Neuronal stem cell (in vitro differentiated cells): ENCODE measurements at regions not wholly inside any gene's neighbourhood (a gene's known extent, or its start where the extent isn't known, plus 50 kb on each side); places are given as distances from the start of the nearest gene placed in this dataset.

ENCODE experiments used
- DNase-seq: peaks from one replicate; pipeline ENCODE4 v3.0.0-alpha.2; 2013; ENCODE audit warnings: low spot score
- H2AFZ ChIP-seq: one replicate; pipeline ENCODE4 v1.6.1; 2013; ENCODE audit warnings: mild to moderate bottlenecking, low read length, inconsistent platforms
- H2AK5ac ChIP-seq: 2 replicates; pipeline ENCODE4 v1.6.1; 2013; ENCODE audit warnings: low read depth, mild to moderate bottlenecking, inconsistent platforms, low read length, moderate library complexity, mixed read lengths
- H2BK120ac ChIP-seq: 2 replicates; pipeline ENCODE4 v1.6.1; 2013; ENCODE audit warnings: low read depth, mild to moderate bottlenecking, inconsistent platforms, low read length, moderate library complexity, mixed read lengths
- H2BK12ac ChIP-seq: one replicate; pipeline ENCODE4 v1.6.1; 2013; ENCODE audit warnings: low read length, inconsistent platforms
- H2BK15ac ChIP-seq: 2 replicates; pipeline ENCODE4 v1.6.1; 2013; ENCODE audit warnings: mild to moderate bottlenecking, low read length, inconsistent platforms, mixed read lengths
- H2BK5ac ChIP-seq: one replicate; pipeline ENCODE4 v1.6.1; 2013; ENCODE audit warnings: inconsistent platforms, mild to moderate bottlenecking, low read length, moderate library complexity
- H3K14ac ChIP-seq: one replicate; pipeline ENCODE4 v1.6.1; 2013; ENCODE audit warnings: low read length, inconsistent platforms
- H3K18ac ChIP-seq: 2 replicates; pipeline ENCODE4 v1.6.1; 2013; ENCODE audit warnings: low read length, inconsistent platforms
- H3K23ac ChIP-seq: 2 replicates; pipeline ENCODE4 v1.6.1; 2013; ENCODE audit warnings: low read depth, mild to moderate bottlenecking, mixed read lengths, low read length, inconsistent platforms; ENCODE audit not compliant: poor library complexity
- H3K27ac ChIP-seq: replicated peaks from 3 replicates; pipeline ENCODE4 v1.5.1; 2013; ENCODE audit warnings: low read length, inconsistent platforms
- H3K27me3 ChIP-seq, 3 experiments: 2 replicates each; pipeline ENCODE4 v1.6.1; 2013; ENCODE audit warnings: low read length in 3 of 3, mild to moderate bottlenecking in 2 of 3, inconsistent platforms in 1 of 3, low read depth in 1 of 3, mixed read lengths in 1 of 3, moderate library complexity in 1 of 3; ENCODE audit not compliant: control insufficient read depth in 3 of 3, insufficient read depth in 3 of 3
- H3K36me3 ChIP-seq, 2 donors: replicated peaks in 1 of 2; 2 replicates each; pipeline ENCODE4 v1.6.1; 2013; ENCODE audit warnings: low read length in 2 of 2; ENCODE audit not compliant: control insufficient read depth in 2 of 2, insufficient read depth in 2 of 2
- H3K4ac ChIP-seq: 2 replicates; pipeline ENCODE4 v1.6.1; 2013; ENCODE audit warnings: inconsistent platforms, mild to moderate bottlenecking, low read length, moderate library complexity
- H3K4me1 ChIP-seq, 2 donors: 1 replicate in 1 of 2; 2 replicates in 1 of 2; pipeline ENCODE4 v1.6.1; 2013; ENCODE audit warnings: low read length in 2 of 2, low read depth in 1 of 2; ENCODE audit not compliant: control insufficient read depth in 2 of 2, insufficient read depth in 1 of 2
- H3K4me2 ChIP-seq: one replicate; pipeline ENCODE4 v1.6.1; 2013; ENCODE audit warnings: mild to moderate bottlenecking, low read length, inconsistent platforms; ENCODE audit not compliant: insufficient read depth, poor library complexity, severe bottlenecking
- H3K4me3 ChIP-seq, 2 donors: 2 replicates each; pipeline ENCODE4 v1.5.1; 2013; ENCODE audit warnings: low read length in 2 of 2, mild to moderate bottlenecking in 2 of 2, inconsistent platforms in 1 of 2, moderate library complexity in 1 of 2
- H3K79me1 ChIP-seq: one replicate; pipeline ENCODE4 v1.6.1; 2013; ENCODE audit warnings: low read depth, mild to moderate bottlenecking, inconsistent platforms, low read length, moderate library complexity
- H3K9ac ChIP-seq: one replicate; pipeline ENCODE4 v1.6.1; 2013; ENCODE audit warnings: mild to moderate bottlenecking, low read depth, low read length, inconsistent platforms; ENCODE audit not compliant: poor library complexity
- H3K9me3 ChIP-seq, 2 donors: replicated peaks in 1 of 2; 2 replicates each; pipeline versions ENCODE3 to v1.6.1; 2013; ENCODE audit warnings: low read length in 2 of 2, mild to moderate bottlenecking in 2 of 2, inconsistent platforms in 1 of 2, low read depth in 1 of 2, mixed read lengths in 1 of 2, moderate library complexity in 1 of 2; ENCODE audit not compliant: control insufficient read depth in 2 of 2, insufficient read depth in 1 of 2
- H4K8ac ChIP-seq: one replicate; pipeline ENCODE4 v1.6.1; 2013; ENCODE audit warnings: low read depth, mild to moderate bottlenecking, inconsistent platforms, low read length, moderate library complexity
- H4K91ac ChIP-seq: one replicate; pipeline ENCODE4 v1.6.1; 2013; ENCODE audit warnings: low read length, low read depth, mild to moderate bottlenecking, inconsistent platforms; ENCODE audit not compliant: poor library complexity
- WGBS, 2 donors: extraction: QIAGEN DNeasy Blood & Tissue Kit; methylation state at CpG; one replicate each; pipeline ENCODE4 v1.1.7; 2013; ENCODE audit warnings: missing lambda C conversion rate in 2 of 2, mixed read lengths in 1 of 2; ENCODE audit not compliant: insufficient read length in 2 of 2, insufficient replicate concordance in 1 of 2; ENCODE audit errors: extremely low coverage in 2 of 2; 5-methylcytosine and 5-hydroxymethylcytosine counted together

DNA sequence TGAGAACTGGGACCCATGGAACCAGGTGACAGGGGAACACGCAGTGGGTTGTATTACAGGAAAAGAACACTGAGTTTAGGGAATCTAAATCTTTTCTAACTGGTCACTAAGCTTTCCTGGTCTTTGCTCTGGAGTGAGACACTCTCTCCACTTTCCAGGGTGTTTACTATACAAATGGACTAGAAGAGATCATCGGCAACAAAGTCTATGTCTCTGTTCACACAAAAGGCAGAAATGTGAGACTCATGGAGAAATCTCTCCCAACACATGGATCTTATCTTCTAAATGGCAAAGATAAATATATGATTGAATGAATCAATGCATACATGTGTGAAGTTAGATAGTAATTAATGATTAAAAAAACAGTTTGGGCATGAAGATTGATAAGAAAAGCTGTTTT, 101.6 kb upstream of the DPT start:
- Histone ChIP-seq H3K18ac (no peak overlapping the region), H2BK120ac (no peak overlapping the region), H3K9me3 (no peaks in the 10 kb centered on the region), H3K9ac (no peak overlapping the region), H3K27me3 (no peaks in the 10 kb centered on the region), H2BK5ac (no peak overlapping the region), H3K36me3 (no peaks in the 10 kb centered on the region), H2AK5ac (no peak overlapping the region), H4K8ac (no peak overlapping the region), H3K14ac (no peak overlapping the region), H3K4ac (no peak overlapping the region), H3K27ac (no peak overlapping the region), H3K4me2 (no peak overlapping the region), H3K23ac (no peak overlapping the region), H2AFZ (no peak overlapping the region), H3K4me3 (no peak overlapping the region), H4K91ac (no peak overlapping the region), H2BK15ac (no peak overlapping the region), H3K4me1 (peaks cover 0 to 6% of the 10 kb centered on the region in 2 donors), H3K79me1 (no peaks in the 10 kb centered on the region), H2BK12ac (no peak overlapping the region)
- DNase-seq, result no peak
- WGBS, 2 donors, result no CpG with 5 or more reads among the region's 2 CpGs

DNA sequence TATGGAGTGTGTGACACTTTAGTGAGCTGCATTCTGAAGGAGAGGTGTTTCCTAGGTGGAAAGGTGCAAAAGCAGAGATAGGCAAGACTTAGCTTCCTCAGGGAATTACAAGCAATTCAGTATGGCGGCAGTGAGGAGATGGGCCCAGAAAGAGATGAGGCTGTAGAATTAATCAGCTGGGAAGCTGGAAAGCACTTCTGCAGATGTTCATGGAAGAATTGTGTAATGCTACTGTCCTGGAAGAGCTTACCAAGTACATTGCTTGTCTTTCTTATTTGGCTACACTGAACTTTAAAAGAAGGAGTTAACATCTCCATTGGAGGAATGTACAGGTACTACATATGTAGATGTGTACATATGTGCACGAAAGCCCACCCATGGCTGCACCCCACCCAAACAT, 103.7 kb upstream of the DPT start:
- Histone ChIP-seq H2AK5ac (no peak overlapping the region), H3K27ac (no peak overlapping the region), H4K8ac (no peak overlapping the region), H2BK120ac (no peak overlapping the region), H3K4me3 (no peak overlapping the region), H3K79me1 (no peaks in the 10 kb centered on the region), H3K9me3 (no peaks in the 10 kb centered on the region), H3K27me3 (no peaks in the 10 kb centered on the region), H3K14ac (no peak overlapping the region), H2BK5ac (no peak overlapping the region), H3K23ac (no peak overlapping the region), H3K4ac (no peak overlapping the region), H3K4me1 (peaks cover 0 to 6% of the 10 kb centered on the region in 2 donors), H3K9ac (no peak overlapping the region), H3K4me2 (no peak overlapping the region), H3K18ac (no peak overlapping the region), H2BK12ac (no peak overlapping the region), H2BK15ac (no peak overlapping the region), H4K91ac (no peak overlapping the region), H2AFZ (no peak overlapping the region), H3K36me3 (no peaks in the 10 kb centered on the region)
- no CpG with 5 or more reads among the region's 2 CpGs for WGBS, 2 donors
- DNase-seq, result no peak

DNA sequence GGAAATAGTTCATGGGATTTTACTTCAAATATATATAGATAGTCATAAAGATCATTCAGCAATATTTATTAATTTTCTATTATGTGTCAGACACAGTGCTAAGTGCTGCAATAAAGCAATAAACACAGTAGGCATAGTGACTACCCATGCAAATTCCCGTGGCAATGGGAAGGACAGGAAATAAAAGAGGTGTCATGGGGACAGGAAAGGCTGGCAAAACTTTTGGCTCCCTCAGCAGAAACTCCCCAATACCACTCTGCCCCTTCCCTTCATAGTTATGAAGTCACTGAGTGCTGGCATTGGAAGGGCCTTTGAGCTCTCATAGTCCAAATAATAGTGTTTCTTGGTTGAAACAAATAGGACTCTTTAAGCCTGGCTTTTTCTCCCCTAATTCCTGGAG, 104.4 kb upstream of the DPT start:
- Histone ChIP-seq H3K23ac (no peak overlapping the region), H3K4me1 (peaks cover 0 to 6% of the 10 kb centered on the region in 2 donors), H3K4me3 (no peak overlapping the region), H2BK5ac (no peak overlapping the region), H2BK12ac (no peak overlapping the region), H2BK120ac (no peak overlapping the region), H3K4me2 (no peak overlapping the region), H3K4ac (no peak overlapping the region), H3K9ac (no peak overlapping the region), H3K14ac (no peak overlapping the region), H4K8ac (no peak overlapping the region), H3K36me3 (no peaks in the 10 kb centered on the region), H3K27me3 (no peaks in the 10 kb centered on the region), H2AFZ (peak overlapping the region; percentile 74), H3K18ac (no peak overlapping the region), H2BK15ac (no peak overlapping the region), H4K91ac (no peak overlapping the region), H2AK5ac (no peak overlapping the region), H3K79me1 (no peaks in the 10 kb centered on the region), H3K27ac (no peak overlapping the region), H3K9me3 (no peaks in the 10 kb centered on the region)
- no CpG with 5 or more reads among the region's 1 CpG for WGBS, 2 donors
- no peak for DNase-seq

DNA sequence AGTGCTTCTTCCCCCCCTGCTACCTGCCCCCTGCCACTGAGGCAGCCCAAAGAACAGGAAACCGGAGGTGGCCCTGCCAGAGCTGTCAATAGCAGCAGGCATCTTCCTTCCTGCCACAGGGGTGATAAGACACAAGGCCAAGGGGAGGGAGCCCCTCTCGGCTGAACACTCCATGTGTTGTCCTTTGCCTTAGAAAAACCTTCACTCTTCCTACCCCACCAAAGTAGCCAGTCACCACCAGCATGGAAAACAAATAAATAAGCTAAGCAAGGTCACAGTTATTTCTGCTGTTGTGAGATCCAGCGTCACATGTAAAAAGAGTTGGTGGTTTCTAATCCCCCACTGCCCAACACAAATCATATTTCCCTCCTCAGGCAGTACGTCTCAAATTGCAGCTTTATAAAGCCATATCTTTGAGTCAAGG, 104.8 kb upstream of the DPT start:
- no peak overlapping the region for H4K8ac ChIP-seq
- no peaks in the 10 kb centered on the region for H3K79me1 ChIP-seq
- H3K18ac ChIP-seq, result peak overlapping the region; percentile 24
- H2BK5ac ChIP-seq, result no peak overlapping the region
- H2AFZ ChIP-seq, result peak overlapping the region; percentile 74
- DNase-seq, result no peak
- no peak overlapping the region for H2BK12ac ChIP-seq
- H3K9me3 ChIP-seq, result no peaks in the 10 kb centered on the region
- no peaks in the 10 kb centered on the region for H3K36me3 ChIP-seq
- no peak overlapping the region for H3K4me2 ChIP-seq
- H3K23ac ChIP-seq, result no peak overlapping the region
- H3K9ac ChIP-seq, result no peak overlapping the region
- peaks cover 0 to 6% of the 10 kb centered on the region in 2 donors for H3K4me1 ChIP-seq
- H3K27me3 ChIP-seq, result no peaks in the 10 kb centered on the region
- H4K91ac ChIP-seq, result no peak overlapping the region
- no peak overlapping the region for H2AK5ac ChIP-seq
- no peak overlapping the region for H2BK120ac ChIP-seq
- no peak overlapping the region for H3K27ac ChIP-seq
- no CpG with 5 or more reads among the region's 4 CpGs for WGBS, 2 donors
- H2BK15ac ChIP-seq, result no peak overlapping the region
- H3K14ac ChIP-seq, result no peak overlapping the region
- no peak overlapping the region for H3K4me3 ChIP-seq
- H3K4ac ChIP-seq, result no peak overlapping the region
